ENCODE measurements at regions not wholly inside any gene's neighbourhood (a gene's known extent, or its start where the extent isn't known, plus 50 kb on each side); places are given as distances from the start of the nearest gene placed in this dataset.
"Not testable (repeated sequence)": the region's sequence is repeated elsewhere in the genome, so short reads cannot be mapped to it uniquely, and the experiment has no call there.

- TF ChIP-seq CTCF, POLR2A (IDR thresholded peaks at IDR 0.05): not testable (repeated sequence)
- TF ChIP-seq POLR2AphosphoS5 (IDR thresholded peaks at IDR 0.05): peak in 1 of 3 donors; percentile 18
Measured at GRCh38 chr10:46779571-46779970, 131.7 kb upstream of the PTPN20 start.
